GM19023 (cell line): ENCODE measurements at regions not wholly inside any gene's neighbourhood (a gene's known extent, or its start where the extent isn't known, plus 50 kb on each side); places are given as distances from the start of the nearest gene placed in this dataset.

ENCODE experiments used
- ATAC-seq: cut with Tn5 transposase; IDR thresholded peaks from one replicate; pipeline ENCODE4 v1.9.1; 2021; ENCODE audit warnings: mild to moderate bottlenecking, moderate library complexity; ENCODE audit not compliant: unreplicated experiment

- no peak for ATAC-seq
Measured at GRCh38 chr7:131194070-131194865, 133.4 kb upstream of the MKLN1 start.

GRCh38 chr7:131196803-131197202, 130.9 kb upstream of the MKLN1 start:
- no peak for ATAC-seq

- ATAC-seq, result no peak
Measured at GRCh38 chr7:131197920-131198615, 129.6 kb upstream of the MKLN1 start.

- ATAC-seq, result no peak
Measured at GRCh38 chr7:131202451-131202850, 125.2 kb upstream of the MKLN1 start.

- no peak for ATAC-seq
Measured at GRCh38 chr7:131203291-131203976, 124.2 kb upstream of the MKLN1 start.

- ATAC-seq, result no peak
Measured at GRCh38 chr7:131208777-131209176, 118.9 kb upstream of the MKLN1 start.

GRCh38 chr7:131210618-131211017, 117.1 kb upstream of the MKLN1 start:
- no peak for ATAC-seq

GRCh38 chr7:131211500-131211899, 116.2 kb upstream of the MKLN1 start:
- no peak for ATAC-seq

- ATAC-seq, result no peak
Measured at GRCh38 chr7:131212114-131212513, 115.6 kb upstream of the MKLN1 start.

GRCh38 chr7:131218727-131219128, 108.9 kb upstream of the MKLN1 start:
- ATAC-seq, result no peak

- ATAC-seq, result no peak
Measured at GRCh38 chr7:131219312-131220041, 108.2 kb upstream of the MKLN1 start.

- no peak for ATAC-seq
Measured at GRCh38 chr7:131221061-131221460, 106.6 kb upstream of the MKLN1 start.

- no peak for ATAC-seq
Measured at GRCh38 chr7:131222171-131222570, 105.5 kb upstream of the MKLN1 start.

GRCh38 chr7:131223151-131223550, 104.5 kb upstream of the MKLN1 start:
- ATAC-seq, result no peak

GRCh38 chr7:131224996-131225395, 102.7 kb upstream of the MKLN1 start:
- ATAC-seq, result no peak

GRCh38 chr7:131225619-131226513, 101.8 kb upstream of the MKLN1 start:
- peak; percentile 50 for ATAC-seq

GRCh38 chr7:131226514-131226865, 101.2 kb upstream of the MKLN1 start:
- no peak for ATAC-seq

- peak; percentile 87 for ATAC-seq
Measured at GRCh38 chr7:131231381-131232220, 96.1 kb upstream of the MKLN1 start.

- no peak for ATAC-seq
Measured at GRCh38 chr7:131232768-131233167, 94.9 kb upstream of the MKLN1 start.
